ENCODE measurements at regions not wholly inside any gene's neighbourhood (a gene's known extent, or its start where the extent isn't known, plus 50 kb on each side); places are given as distances from the start of the nearest gene placed in this dataset.

DNA sequence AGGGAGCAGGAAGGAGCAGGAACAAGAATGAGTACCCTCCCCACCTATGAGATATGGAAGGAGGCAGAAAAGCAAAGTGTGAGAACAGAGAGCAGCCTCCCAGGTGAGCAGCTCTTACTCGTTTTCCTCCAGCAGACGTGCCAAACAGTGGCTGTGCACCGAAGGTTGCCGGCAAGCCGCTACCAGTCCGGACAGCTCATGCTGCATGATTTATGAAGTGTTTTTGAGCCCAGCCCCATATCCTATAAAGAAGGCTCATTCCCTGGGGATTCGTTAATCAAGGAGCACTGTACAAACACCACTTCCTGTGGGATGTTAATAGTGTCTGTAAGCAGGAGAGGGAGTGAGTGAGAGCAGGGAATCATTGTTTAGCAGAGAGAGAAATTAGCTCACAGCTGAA, 118.3 kb upstream of the FOXB1 start:
- Mint-ChIP-seq H3K9me3 (no peaks in the 10 kb centered on the region), H3K4me3 (no peak overlapping the region), H3K4me1 (no peaks in the 10 kb centered on the region), H3K36me3 (ENCODE audit: low read depth) (no peaks in the 10 kb centered on the region), H3K27ac (no peak overlapping the region), H3K27me3 (peaks cover 11% of the 10 kb centered on the region)
- POLR2A ChIA-PET = no interaction called here
- DNase-seq = no peak
- CTCF ChIA-PET = no interaction called here

DNA sequence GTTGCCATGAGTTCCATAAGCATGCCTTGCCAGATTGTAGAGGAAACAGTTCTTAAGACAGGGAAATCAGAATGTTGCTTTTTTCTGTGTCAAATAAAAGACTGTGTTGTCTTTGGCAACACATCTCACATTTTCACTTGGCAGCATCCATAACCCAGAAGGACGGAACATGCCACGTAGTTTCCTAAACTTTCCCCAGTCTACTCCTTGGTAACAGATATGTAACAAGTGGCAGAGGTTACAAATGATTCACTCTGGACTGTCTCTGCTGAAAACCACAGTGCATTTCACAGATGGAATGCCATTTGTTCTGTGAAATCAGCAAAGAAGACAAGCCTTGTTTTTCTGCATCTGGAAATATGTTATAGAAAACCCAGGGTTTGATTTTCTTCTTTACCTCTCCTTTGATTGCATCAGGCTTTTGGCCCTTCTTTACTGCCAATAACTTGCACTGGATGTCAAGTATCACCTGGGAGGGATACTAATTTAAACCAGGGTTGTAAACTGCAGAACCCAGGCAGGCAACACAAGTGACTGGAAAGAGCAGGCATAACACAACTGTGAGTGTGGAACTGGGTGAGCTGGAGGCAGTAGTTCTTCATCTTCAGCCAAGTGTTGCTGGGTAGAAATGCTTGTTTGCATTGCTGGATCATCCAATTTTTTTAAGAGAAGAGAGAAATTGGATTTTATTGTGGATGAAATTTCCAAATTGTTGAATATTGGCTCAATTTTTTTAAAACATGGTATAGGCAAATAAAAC, 124.4 kb upstream of the FOXB1 start:
- ChIA-PET POLR2A (no interaction called here), CTCF (no interaction called here)
- no peaks in the 10 kb centered on the region for H3K9me3 Mint-ChIP-seq
- H3K27me3 Mint-ChIP-seq = peaks cover 13% of the 10 kb centered on the region
- no peak overlapping the region for H3K27ac Mint-ChIP-seq
- no peaks in the 10 kb centered on the region for H3K4me1 Mint-ChIP-seq
- DNase-seq = no peak
- no peaks in the 10 kb centered on the region for H3K36me3 Mint-ChIP-seq (ENCODE audit: low read depth)
- no peak overlapping the region for H3K4me3 Mint-ChIP-seq

DNA sequence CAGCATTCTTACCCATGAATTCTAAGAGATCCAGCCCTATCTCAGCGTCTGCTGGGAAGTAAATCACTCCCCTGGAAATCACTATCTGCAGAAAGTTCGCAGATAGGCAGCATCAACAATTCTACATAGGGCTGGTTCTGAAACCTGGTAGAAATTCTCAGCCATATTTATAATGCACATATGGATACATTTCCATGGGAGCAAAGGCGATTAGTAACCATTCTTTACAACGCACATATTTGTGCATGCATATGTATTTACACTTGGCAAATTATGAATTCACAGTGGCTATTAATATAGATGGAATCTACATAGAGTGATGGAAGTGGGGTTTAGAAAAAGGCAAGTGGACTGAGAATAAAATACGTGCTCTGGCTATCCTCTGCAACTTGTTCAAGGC, 128.0 kb upstream of the FOXB1 start:
- ChIA-PET POLR2A (no interaction called here), CTCF (no interaction called here)
- no peak for DNase-seq
- no peak overlapping the region for H3K4me3 Mint-ChIP-seq
- H3K9me3 Mint-ChIP-seq = no peaks in the 10 kb centered on the region
- H3K27ac Mint-ChIP-seq = no peak overlapping the region
- H3K36me3 Mint-ChIP-seq (ENCODE audit: low read depth) = no peaks in the 10 kb centered on the region
- H3K4me1 Mint-ChIP-seq = no peaks in the 10 kb centered on the region
- H3K27me3 Mint-ChIP-seq = peaks cover 28% of the 10 kb centered on the region

DNA sequence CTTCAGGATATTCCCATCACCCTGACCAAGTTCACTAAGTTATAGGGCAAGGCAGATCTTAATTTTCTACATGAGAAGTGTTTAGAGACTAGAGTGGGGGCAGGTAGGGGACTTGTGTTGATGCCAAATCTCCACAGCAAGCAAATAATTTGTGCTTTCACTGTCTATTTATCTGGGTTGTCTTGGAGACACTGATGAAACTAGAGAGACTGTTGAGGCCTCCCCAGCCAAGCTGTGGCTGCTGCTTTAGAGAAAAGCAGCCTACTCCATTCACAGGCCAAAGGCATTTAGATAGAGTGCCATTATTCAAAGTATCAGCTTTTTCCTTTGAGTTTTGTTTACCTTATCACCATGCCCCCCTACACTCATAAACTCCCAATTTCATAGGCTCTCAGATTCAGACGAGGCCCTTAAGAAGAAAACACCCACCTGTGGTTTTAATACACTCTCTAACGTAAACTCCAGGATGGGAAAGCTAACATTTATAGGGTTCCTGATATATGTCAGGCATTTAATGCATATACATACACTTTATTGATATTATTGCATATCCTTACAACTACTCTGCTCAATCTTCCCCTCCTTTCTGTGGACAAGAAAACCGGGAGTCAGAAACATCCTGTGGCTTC, 130.4 kb upstream of the FOXB1 start:
- H3K9me3 Mint-ChIP-seq = no peaks in the 10 kb centered on the region
- no peak for DNase-seq
- no peak overlapping the region for H3K4me3 Mint-ChIP-seq
- CTCF ChIA-PET = no interaction called here
- H3K4me1 Mint-ChIP-seq = no peaks in the 10 kb centered on the region
- H3K36me3 Mint-ChIP-seq (ENCODE audit: low read depth) = no peaks in the 10 kb centered on the region
- POLR2A ChIA-PET = no interaction called here
- H3K27me3 Mint-ChIP-seq = peaks cover 28% of the 10 kb centered on the region
- no peak overlapping the region for H3K27ac Mint-ChIP-seq

DNA sequence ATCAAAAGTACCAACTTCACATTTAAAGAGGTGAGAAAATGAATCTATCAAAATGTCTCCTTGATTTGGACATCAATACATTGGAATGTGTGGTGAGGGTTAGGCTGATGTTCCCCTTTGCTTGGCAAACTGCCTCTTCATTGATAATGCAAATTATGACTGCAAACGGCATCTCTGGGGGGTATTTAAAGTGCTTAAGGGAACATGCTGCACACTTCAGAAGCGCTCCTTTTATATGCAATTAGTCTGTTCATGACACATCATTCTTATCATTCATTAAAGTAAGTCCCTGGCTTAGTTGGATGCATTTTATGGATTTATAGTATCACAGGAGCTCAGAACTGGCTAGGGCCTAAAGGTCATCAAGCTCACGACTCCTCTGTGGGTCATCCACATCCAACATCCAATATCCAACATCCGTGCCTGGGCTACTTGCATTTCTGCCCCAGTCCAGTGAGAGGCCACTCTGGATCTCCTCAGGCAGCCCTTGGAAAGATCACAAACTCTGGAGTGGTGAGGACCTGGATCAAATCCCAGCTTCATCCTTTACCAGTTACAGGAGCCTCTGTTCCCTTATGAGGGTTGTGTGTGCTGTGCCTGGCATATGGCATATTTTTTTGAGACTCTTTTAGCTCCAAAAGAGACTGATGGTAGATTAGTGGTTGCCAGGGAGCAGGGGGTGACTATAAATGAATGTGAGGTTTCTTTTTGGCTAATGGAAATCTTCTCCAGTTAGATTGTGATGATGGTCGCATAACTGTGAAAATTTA, 136.8 kb upstream of the FOXB1 start:
- Mint-ChIP-seq H3K36me3 (ENCODE audit: low read depth) (no peaks in the 10 kb centered on the region), H3K9me3 (no peaks in the 10 kb centered on the region), H3K4me1 (no peaks in the 10 kb centered on the region), H3K4me3 (no peak overlapping the region), H3K27ac (no peak overlapping the region), H3K27me3 (peaks cover 27% of the 10 kb centered on the region)
- ChIA-PET CTCF (no interaction called here), POLR2A (no interaction called here)
- no peak for DNase-seq

DNA sequence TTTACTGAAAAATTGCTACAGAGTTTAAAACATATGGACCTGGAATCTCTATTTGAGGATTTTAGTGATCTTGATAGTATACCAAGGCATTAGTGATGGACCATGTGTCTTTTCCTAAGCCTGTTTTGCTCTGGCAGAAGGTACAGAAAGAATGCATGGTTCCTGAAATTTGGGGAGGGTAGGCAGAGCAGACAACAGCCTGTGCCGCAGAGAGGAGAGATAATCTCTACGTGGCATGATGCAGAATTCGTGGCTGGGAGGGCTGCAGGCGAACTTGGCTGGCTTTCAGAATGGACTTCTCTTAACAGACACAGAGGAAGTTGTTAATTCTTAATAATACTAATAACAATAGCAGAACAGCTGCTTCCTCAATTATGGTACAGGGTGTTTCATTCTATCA, 137.5 kb upstream of the FOXB1 start:
- H3K4me3 Mint-ChIP-seq = no peak overlapping the region
- DNase-seq = no peak
- no peaks in the 10 kb centered on the region for H3K36me3 Mint-ChIP-seq (ENCODE audit: low read depth)
- no peaks in the 10 kb centered on the region for H3K4me1 Mint-ChIP-seq
- no peak overlapping the region for H3K27ac Mint-ChIP-seq
- peaks cover 24% of the 10 kb centered on the region for H3K27me3 Mint-ChIP-seq
- ChIA-PET POLR2A (no interaction called here), CTCF (no interaction called here)
- no peaks in the 10 kb centered on the region for H3K9me3 Mint-ChIP-seq

DNA sequence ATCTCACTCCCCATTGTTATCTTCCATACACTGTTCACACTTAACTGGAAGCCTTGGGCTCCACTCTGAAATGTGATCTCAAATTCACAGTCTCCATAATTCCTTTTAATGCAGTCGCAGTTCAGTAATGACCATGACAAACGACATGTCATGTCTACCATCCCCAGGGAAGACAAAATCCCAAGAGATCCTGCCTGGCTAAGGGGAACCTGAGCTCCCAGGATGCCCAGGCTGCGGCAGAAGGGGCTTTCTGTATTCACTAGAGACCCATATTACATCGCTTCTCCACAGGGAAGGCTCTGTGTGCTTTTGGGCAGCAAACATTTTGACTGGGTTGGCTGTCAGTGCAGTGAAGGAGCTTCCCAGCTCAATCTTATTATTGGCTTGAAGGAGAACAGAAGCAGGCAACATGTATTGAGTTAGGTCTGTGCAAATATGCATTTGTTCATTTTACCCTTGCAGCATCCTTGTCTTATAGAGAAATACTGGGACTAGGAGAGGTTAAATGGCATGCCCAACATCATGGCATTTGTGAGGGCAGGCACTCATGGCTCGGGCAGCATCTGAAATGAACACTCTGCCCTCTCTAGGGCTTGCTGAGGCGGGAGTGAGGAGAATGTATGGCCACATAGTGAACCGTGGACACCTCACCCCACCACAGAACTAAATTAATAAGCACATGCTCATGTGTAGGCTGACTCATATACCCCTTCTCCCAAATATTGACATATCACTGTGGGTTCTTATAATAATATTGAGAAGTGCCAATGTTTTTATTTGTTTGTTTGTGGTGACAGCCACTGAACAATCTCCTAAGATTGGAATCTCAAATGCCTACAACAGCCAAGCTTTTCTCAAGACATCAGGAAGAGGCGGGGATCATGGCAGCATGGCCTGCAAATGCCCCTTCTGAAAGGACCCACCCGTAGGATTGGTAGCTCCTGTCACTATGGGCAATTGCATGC, 141.6 kb upstream of the FOXB1 start:
- Mint-ChIP-seq H3K4me1 (no peaks in the 10 kb centered on the region), H3K9me3 (no peaks in the 10 kb centered on the region), H3K36me3 (ENCODE audit: low read depth) (no peaks in the 10 kb centered on the region), H3K27me3 (peaks cover 34% of the 10 kb centered on the region), H3K4me3 (no peak overlapping the region), H3K27ac (no peak overlapping the region)
- ChIA-PET CTCF (no interaction called here), POLR2A (no interaction called here)
- DNase-seq = no peak

DNA sequence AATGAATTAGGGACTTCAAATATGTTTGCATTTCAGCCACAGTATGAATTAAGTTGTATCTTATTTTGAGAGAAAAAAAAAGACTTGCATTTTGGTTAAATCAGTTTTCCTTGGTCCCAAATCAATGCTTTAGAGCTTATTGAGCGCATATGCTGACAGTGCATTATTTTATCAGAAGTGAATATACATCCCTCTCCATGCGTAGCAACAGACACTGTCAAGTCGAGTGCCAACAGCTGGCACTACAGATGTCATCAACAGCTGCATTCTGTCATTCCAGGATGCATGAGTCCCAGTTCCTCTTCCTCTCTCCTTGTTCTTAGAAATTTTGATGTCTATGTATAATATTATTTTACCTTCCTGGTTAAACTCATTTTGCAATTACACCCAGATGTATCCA, 156.1 kb upstream of the FOXB1 start:
- H3K9me3 Mint-ChIP-seq = no peaks in the 10 kb centered on the region
- no peak overlapping the region for H3K27ac Mint-ChIP-seq
- no peak for DNase-seq
- CTCF ChIA-PET = interaction anchor here (1.2 kb wide), 1 partner anchor 12 kb away, joined by 4 read pairs; no protein-coding TSS in a partner anchor
- peaks cover 13% of the 10 kb centered on the region for H3K27me3 Mint-ChIP-seq
- H3K36me3 Mint-ChIP-seq (ENCODE audit: low read depth) = no peaks in the 10 kb centered on the region
- POLR2A ChIA-PET = interaction anchor here (1.1 kb wide), 1 partner anchor 45 kb away, joined by 3 read pairs; no protein-coding TSS in a partner anchor
- H3K4me3 Mint-ChIP-seq = no peak overlapping the region
- no peaks in the 10 kb centered on the region for H3K4me1 Mint-ChIP-seq

DNA sequence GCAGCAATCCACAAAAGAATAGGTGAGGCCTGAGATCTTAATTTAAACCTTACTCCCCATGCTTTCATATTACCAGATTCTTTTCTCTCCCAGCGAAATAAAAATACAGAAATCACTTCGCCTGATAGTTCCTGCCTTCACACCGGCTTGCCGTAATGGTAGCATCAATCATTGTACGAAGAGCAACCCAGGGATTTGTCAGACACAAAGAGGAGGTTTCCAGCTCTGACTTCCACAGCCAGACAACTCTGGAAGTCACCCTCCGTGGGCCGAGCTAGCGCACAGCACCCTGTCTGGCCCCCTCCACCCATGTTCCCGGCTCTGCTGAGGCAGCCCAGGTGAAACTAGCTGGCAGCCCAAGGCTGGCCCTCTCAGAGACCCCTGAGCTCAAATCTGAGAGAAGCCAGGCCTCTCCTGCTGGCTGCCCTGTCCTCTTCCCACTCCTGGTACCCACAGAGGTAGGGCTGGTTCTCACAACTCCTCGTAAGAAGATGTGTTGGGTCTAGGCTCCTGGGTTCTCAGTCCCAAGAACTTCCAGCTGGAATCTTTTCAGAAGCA, 156.9 kb upstream of the BNIP2 start:
- Mint-ChIP-seq H3K36me3 (ENCODE audit: low read depth) (no peaks in the 10 kb centered on the region), H3K27me3 (peaks cover 16% of the 10 kb centered on the region), H3K4me3 (no peak overlapping the region), H3K4me1 (peaks cover 2% of the 10 kb centered on the region), H3K9me3 (no peaks in the 10 kb centered on the region), H3K27ac (no peak overlapping the region)
- ChIA-PET POLR2A (no interaction called here), CTCF (no interaction called here)
- DNase-seq = no peak

DNA sequence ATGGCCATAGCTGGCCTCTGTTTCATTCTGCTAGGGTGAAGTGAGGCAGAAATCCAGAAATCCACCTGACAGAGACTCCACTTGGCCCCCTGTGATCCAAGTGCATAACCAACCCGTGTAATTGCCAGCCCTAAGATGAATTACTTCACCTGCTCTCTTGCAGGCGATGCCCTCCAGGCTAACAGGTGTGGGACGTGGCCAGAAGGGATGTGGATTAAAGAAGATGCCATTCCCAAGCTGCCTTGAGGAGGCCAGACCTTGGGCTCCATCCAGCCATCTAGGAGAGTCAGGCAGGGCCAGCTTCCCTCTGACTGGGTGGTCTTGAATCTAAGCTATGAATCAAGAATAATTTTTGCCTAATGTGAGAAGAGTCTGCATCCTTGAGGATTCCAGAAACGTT, 154.5 kb upstream of the BNIP2 start:
- CTCF ChIA-PET = interaction anchor here (0.7 to 1.1 kb wide), 2 partner anchors 11 to 118 kb away, joined by 3 read pairs; no protein-coding TSS in a partner anchor
- H3K27me3 Mint-ChIP-seq = peaks cover 12% of the 10 kb centered on the region
- peaks cover 8% of the 10 kb centered on the region for H3K4me1 Mint-ChIP-seq
- no peak overlapping the region for H3K4me3 Mint-ChIP-seq
- no peak for DNase-seq
- H3K9me3 Mint-ChIP-seq = no peaks in the 10 kb centered on the region
- H3K36me3 Mint-ChIP-seq (ENCODE audit: low read depth) = no peaks in the 10 kb centered on the region
- H3K27ac Mint-ChIP-seq = no peak overlapping the region
- POLR2A ChIA-PET = no interaction called here

DNA sequence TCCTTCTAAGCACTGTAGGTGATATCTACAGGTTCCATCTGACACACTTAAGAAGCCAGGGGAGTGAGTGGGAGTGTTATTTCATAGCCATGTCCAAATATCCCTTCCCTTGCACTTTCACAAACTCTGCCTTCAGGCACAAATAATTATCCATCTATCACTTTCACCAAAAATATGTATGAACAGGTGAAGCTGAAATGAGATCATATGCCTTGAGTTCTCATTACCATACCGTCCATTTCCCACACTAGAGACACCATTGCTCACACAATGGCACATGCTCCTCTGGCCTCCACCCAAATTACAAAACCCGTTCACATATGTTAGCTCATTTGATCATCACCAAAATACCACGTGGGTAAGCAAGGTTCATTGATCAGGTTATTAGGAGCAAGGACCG, 151.9 kb upstream of the BNIP2 start:
- H3K9me3 Mint-ChIP-seq = no peaks in the 10 kb centered on the region
- peaks cover 25% of the 10 kb centered on the region for H3K4me1 Mint-ChIP-seq
- POLR2A ChIA-PET = no interaction called here
- no peak for DNase-seq
- no peak overlapping the region for H3K27ac Mint-ChIP-seq
- CTCF ChIA-PET = no interaction called here
- H3K36me3 Mint-ChIP-seq (ENCODE audit: low read depth) = no peaks in the 10 kb centered on the region
- peaks cover 9% of the 10 kb centered on the region for H3K27me3 Mint-ChIP-seq
- no peak overlapping the region for H3K4me3 Mint-ChIP-seq

DNA sequence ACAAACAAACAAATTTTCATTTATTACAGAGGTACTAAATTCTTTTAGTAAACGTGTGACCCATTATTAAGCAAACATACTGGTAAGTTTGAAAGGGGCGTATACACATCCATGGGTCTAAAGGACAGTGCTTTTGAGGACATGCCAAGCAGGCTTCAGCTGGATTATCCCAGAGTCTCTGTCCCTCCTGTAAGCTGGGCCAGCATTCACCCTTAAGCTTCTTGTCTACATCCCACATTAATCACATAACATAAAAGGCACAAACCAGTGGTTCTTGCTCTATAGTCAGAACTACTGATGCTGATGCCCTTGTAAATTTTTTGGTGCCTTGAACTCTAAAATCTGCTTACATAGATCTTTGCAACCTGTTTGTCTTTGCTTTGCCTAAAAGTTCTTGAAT, 150.8 kb upstream of the BNIP2 start:
- no peak overlapping the region for H3K4me3 Mint-ChIP-seq
- ChIA-PET POLR2A (interaction anchor here (1.3 kb wide), 1 partner anchor 11 kb away, joined by 4 read pairs; no protein-coding TSS in a partner anchor), CTCF (interaction anchor here (1.1 kb wide), 1 partner anchor 88 kb away, joined by 3 read pairs; no protein-coding TSS in a partner anchor)
- no peaks in the 10 kb centered on the region for H3K9me3 Mint-ChIP-seq
- peaks cover 7% of the 10 kb centered on the region for H3K27me3 Mint-ChIP-seq
- peaks cover 32% of the 10 kb centered on the region for H3K4me1 Mint-ChIP-seq
- no peak overlapping the region for H3K27ac Mint-ChIP-seq
- H3K36me3 Mint-ChIP-seq (ENCODE audit: low read depth) = no peaks in the 10 kb centered on the region
- no peak for DNase-seq
